ENCODE measurements at regions not wholly inside any gene's neighbourhood (a gene's known extent, or its start where the extent isn't known, plus 50 kb on each side); places are given as distances from the start of the nearest gene placed in this dataset.

DNA sequence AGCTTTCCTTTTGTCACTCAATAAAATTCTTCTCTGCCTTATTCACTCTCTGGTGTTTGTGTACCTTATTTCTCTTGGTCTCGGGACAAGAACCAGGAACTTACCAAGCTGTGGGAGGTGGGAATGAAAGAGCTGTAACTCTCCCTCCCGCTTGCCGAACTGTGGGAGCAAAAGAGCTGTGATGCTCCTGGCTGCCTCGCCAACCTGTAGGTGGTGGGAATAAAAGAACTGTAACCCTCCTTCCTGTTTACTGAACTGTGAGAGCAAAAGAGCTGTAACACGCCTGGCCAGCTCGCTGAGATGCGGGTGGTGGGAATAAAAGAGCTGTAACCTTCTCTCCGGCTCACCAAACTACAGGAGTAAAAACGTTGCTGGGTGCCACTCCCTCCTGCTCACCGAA lies 314.1 kb upstream of the LRIG3 start:
- TF ChIP-seq, protein P1, sequence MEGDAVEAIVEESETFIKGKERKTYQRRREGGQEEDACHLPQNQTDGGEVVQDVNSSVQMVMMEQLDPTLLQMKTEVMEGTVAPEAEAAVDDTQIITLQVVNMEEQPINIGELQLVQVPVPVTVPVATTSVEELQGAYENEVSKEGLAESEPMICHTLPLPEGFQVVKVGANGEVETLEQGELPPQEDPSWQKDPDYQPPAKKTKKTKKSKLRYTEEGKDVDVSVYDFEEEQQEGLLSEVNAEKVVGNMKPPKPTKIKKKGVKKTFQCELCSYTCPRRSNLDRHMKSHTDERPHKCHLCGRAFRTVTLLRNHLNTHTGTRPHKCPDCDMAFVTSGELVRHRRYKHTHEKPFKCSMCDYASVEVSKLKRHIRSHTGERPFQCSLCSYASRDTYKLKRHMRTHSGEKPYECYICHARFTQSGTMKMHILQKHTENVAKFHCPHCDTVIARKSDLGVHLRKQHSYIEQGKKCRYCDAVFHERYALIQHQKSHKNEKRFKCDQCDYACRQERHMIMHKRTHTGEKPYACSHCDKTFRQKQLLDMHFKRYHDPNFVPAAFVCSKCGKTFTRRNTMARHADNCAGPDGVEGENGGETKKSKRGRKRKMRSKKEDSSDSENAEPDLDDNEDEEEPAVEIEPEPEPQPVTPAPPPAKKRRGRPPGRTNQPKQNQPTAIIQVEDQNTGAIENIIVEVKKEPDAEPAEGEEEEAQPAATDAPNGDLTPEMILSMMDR (IDR thresholded peaks at IDR 0.05; ENCODE audit: poor library complexity) = no peak
- TF ChIP-seq EZH2 (IDR thresholded peaks at IDR 0.05; ENCODE audit: borderline replicate concordance) = no peak

All from hepatocyte (in vitro differentiated cells).